Thyroid gland (tissue), 4 donors: ENCODE measurements at regions not wholly inside any gene's neighbourhood (a gene's known extent, or its start where the extent isn't known, plus 50 kb on each side); places are given as distances from the start of the nearest gene placed in this dataset.

Experiments used
- POLR2A ChIP-seq, 2 donors: fragments of 450-650 bp; IDR thresholded peaks; one replicate each; pipeline ENCODE4 v1.6.1; 2017; ENCODE audit warnings: antibody characterized with exemption in 2 of 2, mild to moderate bottlenecking in 2 of 2, moderate library complexity in 1 of 2
- TF ChIP-seq, protein P1 (sequence below), 6 experiments: fragments of 200-600 bp in 3 of 6; fragments of 450-650 bp in 3 of 6; sonication (generic) in 3 of 6; IDR thresholded peaks; one replicate each; pipeline ENCODE4 v1.5.1; 2016 to 2019; ENCODE audit warnings: antibody characterized with exemption in 6 of 6, mild to moderate bottlenecking in 2 of 6, inconsistent platforms in 1 of 6, moderate library complexity in 1 of 6

GRCh38 chr1:208799186-208799585, 555.0 kb upstream of the PLXNA2 start:
- TF ChIP-seq POLR2A (IDR thresholded peaks at IDR 0.05) = no peak
- TF ChIP-seq, protein P1, sequence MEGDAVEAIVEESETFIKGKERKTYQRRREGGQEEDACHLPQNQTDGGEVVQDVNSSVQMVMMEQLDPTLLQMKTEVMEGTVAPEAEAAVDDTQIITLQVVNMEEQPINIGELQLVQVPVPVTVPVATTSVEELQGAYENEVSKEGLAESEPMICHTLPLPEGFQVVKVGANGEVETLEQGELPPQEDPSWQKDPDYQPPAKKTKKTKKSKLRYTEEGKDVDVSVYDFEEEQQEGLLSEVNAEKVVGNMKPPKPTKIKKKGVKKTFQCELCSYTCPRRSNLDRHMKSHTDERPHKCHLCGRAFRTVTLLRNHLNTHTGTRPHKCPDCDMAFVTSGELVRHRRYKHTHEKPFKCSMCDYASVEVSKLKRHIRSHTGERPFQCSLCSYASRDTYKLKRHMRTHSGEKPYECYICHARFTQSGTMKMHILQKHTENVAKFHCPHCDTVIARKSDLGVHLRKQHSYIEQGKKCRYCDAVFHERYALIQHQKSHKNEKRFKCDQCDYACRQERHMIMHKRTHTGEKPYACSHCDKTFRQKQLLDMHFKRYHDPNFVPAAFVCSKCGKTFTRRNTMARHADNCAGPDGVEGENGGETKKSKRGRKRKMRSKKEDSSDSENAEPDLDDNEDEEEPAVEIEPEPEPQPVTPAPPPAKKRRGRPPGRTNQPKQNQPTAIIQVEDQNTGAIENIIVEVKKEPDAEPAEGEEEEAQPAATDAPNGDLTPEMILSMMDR (IDR thresholded peaks at IDR 0.05) = no peak
